ENCODE measurements at regions not wholly inside any gene's neighbourhood (a gene's known extent, or its start where the extent isn't known, plus 50 kb on each side); places are given as distances from the start of the nearest gene placed in this dataset.

DNA sequence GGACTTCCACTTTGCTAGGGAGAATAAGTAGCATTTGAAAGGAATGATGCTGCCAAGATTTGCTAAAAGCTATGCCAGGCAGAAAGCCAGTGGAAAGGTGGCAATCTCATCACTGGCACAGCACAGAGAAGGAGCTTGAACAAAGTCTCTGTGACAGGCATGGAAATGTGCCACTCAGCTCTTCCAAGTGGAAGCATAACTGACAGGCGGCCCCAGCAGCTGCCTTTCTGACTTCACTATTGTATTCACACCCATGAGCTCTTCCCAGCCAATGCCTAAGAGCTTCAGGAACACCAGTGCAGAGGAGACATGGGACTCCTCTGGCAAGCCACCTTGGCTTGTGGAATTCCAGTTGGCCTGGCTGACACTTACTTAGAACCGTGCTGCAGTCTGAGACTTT lies 134.6 kb upstream of the REG3G start:
- Mint-ChIP-seq H3K27me3 (no peaks in the 10 kb centered on the region), H3K36me3 (no peaks in the 10 kb centered on the region), H3K27ac (no peak overlapping the region), H3K9me3 (ENCODE audit: low read depth) (peaks cover 4% of the 10 kb centered on the region), H3K4me3 (no peak overlapping the region), H3K4me1 (no peaks in the 10 kb centered on the region)
- no peak for ATAC-seq
- no peak for DNase-seq
- CTCF ChIA-PET, result no interaction called here

GRCh38 chr2:78892295-78892694 lies 133.2 kb upstream of the REG3G start:
- CTCF ChIA-PET, result no interaction called here
- no peak overlapping the region for H3K4me3 Mint-ChIP-seq

GRCh38 chr2:78895022-78895421 lies 130.5 kb upstream of the REG3G start:
- Mint-ChIP-seq H3K9me3 (ENCODE audit: low read depth) (peaks cover 6% of the 10 kb centered on the region), H3K4me3 (no peak overlapping the region), H3K4me1 (no peaks in the 10 kb centered on the region), H3K27ac (no peak overlapping the region), H3K27me3 (no peaks in the 10 kb centered on the region), H3K36me3 (no peaks in the 10 kb centered on the region)
- no peak for DNase-seq
- no peak for ATAC-seq
- CTCF ChIA-PET, result no interaction called here

More at GRCh38 chr2:78892295-78892694, 133.2 kb upstream of the REG3G start:
- Mint-ChIP-seq H3K36me3 (no peaks in the 10 kb centered on the region), H3K27me3 (no peaks in the 10 kb centered on the region), H3K9me3 (ENCODE audit: low read depth) (peaks cover 6% of the 10 kb centered on the region), H3K27ac (no peak overlapping the region), H3K4me1 (no peaks in the 10 kb centered on the region)
- DNase-seq (no peak), ATAC-seq (no peak)

GRCh38 chr2:78896536-78896935 lies 129.0 kb upstream of the REG3G start:
- no peaks in the 10 kb centered on the region for H3K36me3 Mint-ChIP-seq
- H3K4me3 Mint-ChIP-seq, result no peak overlapping the region
- no peak overlapping the region for H3K27ac Mint-ChIP-seq
- H3K9me3 Mint-ChIP-seq (ENCODE audit: low read depth), result peaks cover 9% of the 10 kb centered on the region
- ATAC-seq, result no peak
- H3K27me3 Mint-ChIP-seq, result no peaks in the 10 kb centered on the region
- DNase-seq, result no peak
- H3K4me1 Mint-ChIP-seq, result no peaks in the 10 kb centered on the region
- CTCF ChIA-PET, result no interaction called here

DNA sequence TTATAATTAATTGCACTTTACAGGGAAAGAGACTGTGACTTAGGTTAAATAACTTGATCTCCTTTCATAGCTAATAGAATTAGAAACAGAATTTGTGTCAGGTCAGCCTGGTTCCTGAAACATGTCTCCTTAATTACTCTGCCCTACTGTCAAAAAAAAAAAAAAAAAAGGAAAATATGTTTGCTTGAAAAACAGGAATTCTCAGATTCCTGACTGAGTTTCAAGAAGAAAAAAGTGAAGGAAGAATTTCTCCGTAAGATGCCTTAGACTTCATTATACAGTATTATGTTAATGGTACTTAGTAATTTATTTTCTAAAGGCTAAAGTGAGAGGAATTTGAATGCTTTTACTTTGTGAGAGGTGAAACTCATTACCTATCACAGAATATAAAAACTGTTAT lies 118.4 kb upstream of the REG3G start:
- H3K36me3 Mint-ChIP-seq, result no peaks in the 10 kb centered on the region
- CTCF ChIA-PET, result no interaction called here
- H3K9me3 Mint-ChIP-seq (ENCODE audit: low read depth), result peaks cover 5% of the 10 kb centered on the region
- H3K27me3 Mint-ChIP-seq, result no peaks in the 10 kb centered on the region
- no peaks in the 10 kb centered on the region for H3K4me1 Mint-ChIP-seq
- no peak overlapping the region for H3K4me3 Mint-ChIP-seq
- ATAC-seq (no peak), DNase-seq (no peak)
- H3K27ac Mint-ChIP-seq, result no peak overlapping the region

DNA sequence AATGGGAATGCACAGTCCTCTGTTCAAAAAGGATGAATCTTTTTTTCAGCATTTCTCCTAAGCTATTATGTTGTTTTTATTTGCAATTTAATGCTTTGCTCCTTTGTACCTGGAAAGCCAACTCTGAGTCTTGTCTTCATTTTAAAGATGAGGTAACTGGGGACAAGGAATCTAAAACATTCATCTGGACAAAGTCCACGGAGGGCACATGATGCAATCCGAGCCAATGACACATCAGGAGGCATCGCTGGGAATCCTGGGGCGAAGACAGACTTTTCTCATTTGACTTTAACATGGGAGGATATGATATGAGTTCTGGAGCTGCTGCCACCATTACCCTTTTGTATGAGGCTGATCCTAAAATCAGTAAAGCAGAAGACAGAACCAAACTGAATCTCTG lies 116.5 kb upstream of the REG3G start:
- H3K36me3 Mint-ChIP-seq, result no peaks in the 10 kb centered on the region
- DNase-seq, result no peak
- H3K9me3 Mint-ChIP-seq (ENCODE audit: low read depth), result peaks cover 8% of the 10 kb centered on the region
- H3K4me1 Mint-ChIP-seq, result no peaks in the 10 kb centered on the region
- no peak overlapping the region for H3K27ac Mint-ChIP-seq
- ATAC-seq, result no peak
- no peaks in the 10 kb centered on the region for H3K27me3 Mint-ChIP-seq
- no peak overlapping the region for H3K4me3 Mint-ChIP-seq
- CTCF ChIA-PET, result no interaction called here

GRCh38 chr2:78910376-78910775 lies 115.1 kb upstream of the REG3G start:
- Mint-ChIP-seq H3K27ac (no peak overlapping the region), H3K4me1 (no peaks in the 10 kb centered on the region), H3K4me3 (no peak overlapping the region), H3K9me3 (ENCODE audit: low read depth) (peaks cover 8% of the 10 kb centered on the region), H3K27me3 (no peaks in the 10 kb centered on the region), H3K36me3 (no peaks in the 10 kb centered on the region)
- CTCF ChIA-PET, result no interaction called here
- DNase-seq, result no peak
- ATAC-seq, result no peak

DNA sequence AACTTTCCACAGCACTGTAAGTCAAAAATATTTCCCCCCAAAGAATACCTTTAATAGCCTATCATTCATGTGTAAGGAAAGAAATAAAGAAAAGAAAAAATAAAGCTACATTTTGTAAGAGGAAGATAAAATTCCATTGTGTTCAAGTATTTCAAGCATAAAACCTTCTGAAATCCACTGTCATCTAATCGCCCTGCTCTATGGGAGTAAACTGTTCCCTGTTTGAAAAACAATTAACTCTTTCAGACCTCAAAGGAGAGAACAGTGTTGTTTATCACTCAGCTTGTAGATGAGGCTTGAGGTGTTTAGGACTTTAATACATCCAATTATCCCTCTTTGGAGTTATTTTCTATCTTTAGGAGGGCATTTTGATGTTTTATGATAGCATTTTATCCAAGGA lies 112.2 kb upstream of the REG3G start:
- H3K27ac Mint-ChIP-seq, result no peak overlapping the region
- ATAC-seq, result no peak
- no peak overlapping the region for H3K4me3 Mint-ChIP-seq

DNA sequence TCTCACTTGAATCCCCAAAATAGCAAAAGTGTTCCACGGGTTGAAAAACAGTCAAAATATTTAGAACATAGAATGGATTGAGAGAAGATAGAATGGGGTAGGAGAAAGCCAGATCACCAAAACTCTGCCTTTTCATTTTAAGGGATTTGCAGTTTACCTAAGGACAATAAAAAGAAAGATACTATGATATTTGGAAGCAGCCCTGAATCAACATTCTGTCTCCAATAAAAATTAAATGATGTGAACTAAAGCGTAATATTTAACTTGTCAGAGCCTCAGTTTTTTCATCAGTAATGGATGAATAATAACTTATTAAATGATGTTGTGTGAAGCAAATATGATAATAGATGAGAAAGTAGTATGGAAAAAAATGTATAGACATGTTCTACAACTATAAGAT lies 100.2 kb upstream of the REG3G start:
- no peak overlapping the region for H3K4me3 Mint-ChIP-seq
- no peak overlapping the region for H3K27ac Mint-ChIP-seq
- ATAC-seq (no peak), DNase-seq (no peak)
- no peaks in the 10 kb centered on the region for H3K27me3 Mint-ChIP-seq
- no peaks in the 10 kb centered on the region for H3K36me3 Mint-ChIP-seq
- CTCF ChIA-PET, result no interaction called here
- H3K9me3 Mint-ChIP-seq (ENCODE audit: low read depth), result peaks cover 5% of the 10 kb centered on the region
- H3K4me1 Mint-ChIP-seq, result no peaks in the 10 kb centered on the region

More for the DNA sequence above, 112.2 kb upstream of the REG3G start:
- no peak for DNase-seq
- Mint-ChIP-seq H3K36me3 (no peaks in the 10 kb centered on the region), H3K27me3 (no peaks in the 10 kb centered on the region), H3K9me3 (ENCODE audit: low read depth) (peaks cover 9% of the 10 kb centered on the region), H3K4me1 (no peaks in the 10 kb centered on the region)
- CTCF ChIA-PET, result no interaction called here

GRCh38 chr2:78928502-78928901 lies 97.0 kb upstream of the REG3G start:
- H3K4me3 Mint-ChIP-seq, result no peak overlapping the region
- H3K27me3 Mint-ChIP-seq, result no peaks in the 10 kb centered on the region
- H3K36me3 Mint-ChIP-seq, result no peaks in the 10 kb centered on the region
- no peaks in the 10 kb centered on the region for H3K4me1 Mint-ChIP-seq
- CTCF ChIA-PET, result no interaction called here
- DNase-seq, result no peak
- H3K9me3 Mint-ChIP-seq (ENCODE audit: low read depth), result peaks cover 5% of the 10 kb centered on the region
- ATAC-seq, result no peak
- no peak overlapping the region for H3K27ac Mint-ChIP-seq

DNA sequence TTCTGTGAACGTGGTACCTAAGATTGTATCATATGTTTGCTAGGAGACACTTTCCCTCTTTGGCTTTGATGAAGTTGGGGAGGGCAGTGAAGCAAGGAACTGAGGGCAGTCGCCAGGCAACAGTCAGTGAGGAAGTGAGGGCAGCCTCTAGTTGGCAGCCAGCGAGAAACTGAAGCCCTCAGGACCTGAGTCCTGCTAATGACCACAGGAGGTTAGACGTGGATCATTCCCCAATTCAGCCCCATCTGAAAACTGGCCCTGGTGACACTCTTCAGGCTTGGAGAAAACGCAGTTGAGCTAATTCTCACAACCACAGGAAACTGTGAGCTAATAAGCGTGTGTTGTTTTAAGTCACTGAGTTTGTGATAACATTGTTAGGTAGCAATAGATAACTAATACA lies 84.5 kb upstream of the REG3G start:
- ATAC-seq, result no peak
- H3K27me3 Mint-ChIP-seq, result no peaks in the 10 kb centered on the region
- no peak for DNase-seq
- H3K9me3 Mint-ChIP-seq (ENCODE audit: low read depth), result no peaks in the 10 kb centered on the region
- H3K4me1 Mint-ChIP-seq, result no peaks in the 10 kb centered on the region
- H3K4me3 Mint-ChIP-seq, result no peak overlapping the region
- H3K27ac Mint-ChIP-seq, result no peak overlapping the region
- CTCF ChIA-PET, result no interaction called here
- no peaks in the 10 kb centered on the region for H3K36me3 Mint-ChIP-seq

DNA sequence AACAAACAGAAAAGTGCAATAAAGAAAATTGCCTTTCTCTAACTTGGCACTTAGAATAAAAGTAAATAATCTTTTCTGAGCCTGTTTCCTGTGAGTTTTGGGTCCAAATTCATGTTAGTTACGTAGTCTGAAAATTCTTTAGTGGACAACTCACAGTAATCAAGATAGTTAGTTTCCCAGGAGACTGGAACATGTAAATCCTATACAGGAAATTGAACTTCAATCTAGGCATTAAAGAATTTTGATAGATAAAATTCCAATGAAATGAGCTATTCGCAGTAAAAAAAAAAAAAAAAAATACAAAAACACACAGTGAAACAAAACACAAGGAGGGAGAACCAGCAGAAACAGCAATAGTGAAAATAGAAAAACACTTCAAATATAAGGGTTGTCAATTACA lies 83.8 kb upstream of the REG3G start:
- no peaks in the 10 kb centered on the region for H3K27me3 Mint-ChIP-seq
- no peak for DNase-seq
- no peaks in the 10 kb centered on the region for H3K9me3 Mint-ChIP-seq (ENCODE audit: low read depth)
- no peaks in the 10 kb centered on the region for H3K36me3 Mint-ChIP-seq
- ATAC-seq, result no peak
- CTCF ChIA-PET, result no interaction called here
- H3K27ac Mint-ChIP-seq, result no peak overlapping the region
- H3K4me1 Mint-ChIP-seq, result no peaks in the 10 kb centered on the region
- no peak overlapping the region for H3K4me3 Mint-ChIP-seq

DNA sequence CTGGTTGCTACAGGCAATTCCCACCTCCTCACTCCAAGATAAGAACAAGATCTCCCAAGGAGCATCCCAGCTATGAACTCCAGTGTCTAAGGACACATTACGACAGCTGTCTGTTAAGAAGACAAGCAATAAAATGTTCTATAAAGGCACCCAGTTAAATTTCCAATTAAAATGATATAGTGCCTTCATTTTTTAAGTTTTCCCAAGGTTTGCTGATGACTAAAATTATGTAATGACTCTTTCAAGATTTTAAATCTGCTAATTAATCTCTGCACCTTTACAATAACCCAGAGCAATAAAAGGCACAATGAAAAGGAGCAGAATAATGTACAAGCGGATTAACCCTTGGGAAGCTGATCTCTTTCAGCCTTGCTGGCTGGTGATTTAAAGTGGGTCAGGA lies 61.6 kb upstream of the REG3G start:
- peaks cover 4% of the 10 kb centered on the region for H3K9me3 Mint-ChIP-seq (ENCODE audit: low read depth)
- no peak for ATAC-seq
- CTCF ChIA-PET, result no interaction called here
- H3K4me3 Mint-ChIP-seq, result no peak overlapping the region
- H3K4me1 Mint-ChIP-seq, result no peaks in the 10 kb centered on the region
- H3K27ac Mint-ChIP-seq, result no peak overlapping the region
- no peaks in the 10 kb centered on the region for H3K27me3 Mint-ChIP-seq
- no peaks in the 10 kb centered on the region for H3K36me3 Mint-ChIP-seq
- no peak for DNase-seq

- Mint-ChIP-seq H3K27ac (no peak overlapping the region), H3K4me1 (no peaks in the 10 kb centered on the region), H3K36me3 (no peaks in the 10 kb centered on the region), H3K9me3 (ENCODE audit: low read depth) (peaks cover 4% of the 10 kb centered on the region), H3K27me3 (no peaks in the 10 kb centered on the region), H3K4me3 (no peak overlapping the region)
- CTCF ChIA-PET, result no interaction called here
- DNase-seq (no peak), ATAC-seq (no peak)
These were observed 58.2 kb upstream of the REG3G start for GRCh38 chr2:78967294-78967693.

DNA sequence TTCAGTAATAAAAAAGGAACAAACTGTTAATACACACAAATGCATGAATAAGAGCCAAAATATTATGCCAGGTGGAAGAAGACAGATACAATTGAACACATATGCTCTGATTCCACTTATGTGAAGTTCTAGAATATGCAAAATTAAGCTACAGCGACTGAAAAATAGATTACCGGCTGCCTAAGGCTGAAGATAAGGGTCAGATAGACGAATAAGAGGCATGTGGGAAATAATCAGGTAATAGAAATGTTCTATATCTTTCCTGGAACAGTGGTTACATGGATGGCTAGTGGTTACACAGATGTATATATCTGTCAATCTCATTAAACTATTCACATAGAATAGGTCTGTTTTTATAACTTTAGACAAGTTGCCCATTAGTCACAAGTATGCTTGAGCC lies 51.9 kb upstream of the REG3G start:
- no peak overlapping the region for H3K4me3 Mint-ChIP-seq
- no peaks in the 10 kb centered on the region for H3K36me3 Mint-ChIP-seq
- no peaks in the 10 kb centered on the region for H3K27me3 Mint-ChIP-seq
- CTCF ChIA-PET, result no interaction called here
- H3K27ac Mint-ChIP-seq, result no peak overlapping the region
- DNase-seq (no peak), ATAC-seq (no peak)
- H3K9me3 Mint-ChIP-seq (ENCODE audit: low read depth), result peaks cover 4% of the 10 kb centered on the region
- peaks cover 2% of the 10 kb centered on the region for H3K4me1 Mint-ChIP-seq
